HCT116 (cell line): ENCODE measurements at regions not wholly inside any gene's neighbourhood (a gene's known extent, or its start where the extent isn't known, plus 50 kb on each side); places are given as distances from the start of the nearest gene placed in this dataset.

Experiments used
- ATAC-seq: fragments of 200-7000 bp; cut with Tn5 transposase; 2 replicates; pipeline ENCODE4 v1.9.1; 2020; ENCODE audit warnings: mild to moderate bottlenecking, moderate library complexity
- BruUV-seq: library from RNA; stranded (reverse); fragments of 400-500 nt; replicated peaks from 2 replicates; lab custom pipeline; 2021; lab: Mats Ljungman, UMichigan
- CTCF ChIA-PET: fragments of 300-600 bp; sonication (Branson Sonifier 250); formaldehyde crosslinking; loops from one replicate; lab custom pipeline; 2021; ENCODE audit warnings: antibody characterized with exemption; lab: Charles Lee
- POLR2A ChIA-PET: fragments of 300-600, 350-600 bp; sonication (Branson Sonifier 250); formaldehyde crosslinking; loops from one replicate; lab custom pipeline; 2021; ENCODE audit warnings: antibody characterized with exemption; lab: Charles Lee
- RAD21 ChIA-PET, 2 experiments: fragments of 300-600 bp; sonication (Branson Sonifier 250); formaldehyde crosslinking; loops; one replicate each; lab custom pipeline; 2023; ENCODE audit warnings: low total read pairs in 2 of 2; ENCODE audit not compliant: uncharacterized antibody in 2 of 2, unreplicated experiment in 2 of 2, low non-redundant PET in 1 of 2; lab: Charles Lee
- DNase-seq: peaks from one replicate; pipeline ENCODE4 v3.0.0-alpha.2; 2010; ENCODE audit warnings: low read depth, low spot score
- H2AFZ ChIP-seq: fragments of 200-600 bp; shearing (Covaris generic), sonication (generic); 2 replicates; pipeline ENCODE4 v1.6.1; 2017; ENCODE audit warnings: low read depth, mixed run types, mixed read lengths, antibody characterized with exemption, low read length; ENCODE audit not compliant: poor library complexity, severe bottlenecking
- H3K27ac ChIP-seq: 2 replicates; pipeline ENCODE4 v1.5.1; 2012; ENCODE audit warnings: low read depth, low read length
- H3K27me3 ChIP-seq: fragments of 200-600 bp; sonication (generic); 2 replicates; pipeline ENCODE4 v1.6.1; 2016; ENCODE audit warnings: mixed run types, low read length, mixed read lengths; ENCODE audit not compliant: insufficient read depth
- H3K36me3 ChIP-seq, 2 experiments: fragments of 200-500 bp in 1 of 2; fragments of 200-600 bp in 1 of 2; sonication (Bioruptor generic) in 1 of 2; sonication (generic) in 1 of 2; 2 replicates each; pipeline versions ENCODE4 v1.5.1 to v1.6.1; 2014 to 2016; ENCODE audit warnings: low read length in 2 of 2, inconsistent platforms in 1 of 2, mixed read lengths in 1 of 2, mixed run types in 1 of 2; ENCODE audit not compliant: insufficient read depth in 2 of 2, control insufficient read depth in 1 of 2
- H3K4me1 ChIP-seq, 2 experiments: fragments of 200-600 bp in 1 of 2; sonication (generic) in 1 of 2; 2 replicates each; pipeline versions ENCODE4 v1.5.1 to v1.6.1; 2012 to 2017; ENCODE audit warnings: low read length in 2 of 2, inconsistent platforms in 1 of 2, mild to moderate bottlenecking in 1 of 2, mixed read lengths in 1 of 2, mixed run types in 1 of 2, moderate library complexity in 1 of 2; ENCODE audit not compliant: insufficient read depth in 2 of 2, control insufficient read depth in 1 of 2
- H3K4me2 ChIP-seq: fragments of 200-600 bp; sonication (generic); 2 replicates; pipeline ENCODE4 v1.6.1; 2017; ENCODE audit warnings: mixed run types, low read length, mixed read lengths
- H3K4me3 ChIP-seq, 2 experiments: fragments of 200-600 bp in 1 of 2; sonication (generic) in 1 of 2; replicated peaks in 1 of 2; 2 replicates each; pipeline ENCODE4 v1.5.1; 2011 to 2016; ENCODE audit warnings: low read length in 2 of 2, control low read depth in 1 of 2, low read depth in 1 of 2, mild to moderate bottlenecking in 1 of 2, mixed read lengths in 1 of 2, mixed run types in 1 of 2
- H3K79me2 ChIP-seq: fragments of 200-600 bp; sonication (generic); 2 replicates; pipeline ENCODE4 v1.6.1; 2017; ENCODE audit warnings: mild to moderate bottlenecking, mixed run types, low read length, moderate library complexity, mixed read lengths; ENCODE audit not compliant: insufficient read depth
- H3K9ac ChIP-seq: fragments of 200-600 bp; sonication (generic); 2 replicates; pipeline ENCODE4 v1.6.1; 2016; ENCODE audit warnings: low read length, mixed read lengths
- H3K9me2 ChIP-seq: fragments of 200-600 bp; sonication (generic), shearing (Covaris generic); 2 replicates; pipeline ENCODE4 v1.6.1; 2017; ENCODE audit warnings: mixed run types, mild to moderate bottlenecking, moderate library complexity; ENCODE audit not compliant: insufficient read depth
- H3K9me3 ChIP-seq, 2 experiments: fragments of 200-500 bp in 1 of 2; fragments of 200-600 bp in 1 of 2; sonication (Bioruptor generic) in 1 of 2; sonication (generic) in 1 of 2; 2 replicates each; pipeline ENCODE4 v1.6.1; 2014 to 2017; ENCODE audit warnings: low read length in 2 of 2, mixed read lengths in 2 of 2, inconsistent platforms in 1 of 2, low read depth in 1 of 2, mild to moderate bottlenecking in 1 of 2, mixed run types in 1 of 2, moderate library complexity in 1 of 2; ENCODE audit not compliant: control insufficient read depth in 1 of 2, insufficient read depth in 1 of 2
- H4K20me1 ChIP-seq: fragments of 200-600 bp; sonication (generic), shearing (Covaris generic); 2 replicates; pipeline ENCODE4 v1.6.1; 2017; ENCODE audit warnings: mixed run types, mild to moderate bottlenecking, moderate library complexity; ENCODE audit not compliant: insufficient read depth
- CBX3 ChIP-seq: IDR thresholded peaks from 2 replicates; pipeline ENCODE4 v1.6.1; 2012; ENCODE audit warnings: low read depth
- CEBPB ChIP-seq: IDR thresholded peaks from 2 replicates; pipeline ENCODE4 v1.6.1; 2012; ENCODE audit warnings: low read depth
- EZH2 ChIP-seq: fragments of 200-600 bp; sonication (generic); IDR thresholded peaks from 2 replicates; pipeline ENCODE4 v1.6.1; 2017; ENCODE audit warnings: antibody characterized with exemption, mixed run types
- EZH2phosphoT487 ChIP-seq: fragments of 200-600 bp; IDR thresholded peaks from 2 replicates; pipeline ENCODE4 v1.6.1; 2018; ENCODE audit warnings: antibody characterized with exemption, borderline replicate concordance
- FOSL1 ChIP-seq: IDR thresholded peaks from 2 replicates; pipeline ENCODE4 v1.6.1; 2012; ENCODE audit warnings: low read depth
- JUND ChIP-seq: IDR thresholded peaks from 2 replicates; pipeline ENCODE4 v1.6.1; 2012
- POLR2A ChIP-seq: IDR thresholded peaks from 2 replicates; pipeline ENCODE4 v1.7.0; 2011; ENCODE audit warnings: borderline replicate concordance; ENCODE audit not compliant: insufficient read depth, insufficient read length; ENCODE audit errors: extremely low read depth
- POLR2AphosphoS5 ChIP-seq: IDR thresholded peaks from 2 replicates; pipeline ENCODE4 v1.6.1; 2011; ENCODE audit warnings: mild to moderate bottlenecking, low read depth, low read length, moderate library complexity
- RAD21 ChIP-seq: IDR thresholded peaks from 2 replicates; pipeline ENCODE4 v1.6.1; 2012; ENCODE audit warnings: low read depth, mild to moderate bottlenecking
- SIN3A ChIP-seq: IDR thresholded peaks from 2 replicates; pipeline ENCODE4 v1.6.1; 2012; ENCODE audit warnings: low read depth
- SP1 ChIP-seq: IDR thresholded peaks from 2 replicates; pipeline ENCODE4 v1.6.1; 2012; ENCODE audit warnings: low read depth
- SRF ChIP-seq: IDR thresholded peaks from 2 replicates; pipeline ENCODE4 v1.6.1; 2012; ENCODE audit warnings: low read depth
- YY1 ChIP-seq: IDR thresholded peaks from 2 replicates; pipeline ENCODE4 v1.6.1; 2011; ENCODE audit warnings: low read length, low read depth, moderate library complexity, mild to moderate bottlenecking; ENCODE audit not compliant: insufficient replicate concordance; ENCODE audit errors: extremely low read depth
- ZFX ChIP-seq: fragments of 450-650 bp; IDR thresholded peaks from 2 replicates; pipeline ENCODE4 v1.6.1; 2017
- ZNF274 ChIP-seq: fragments of 200-500 bp; sonication (Bioruptor generic); IDR thresholded peaks from 2 replicates; pipeline ENCODE4 v1.6.1; 2014; ENCODE audit warnings: mild to moderate bottlenecking, low read depth, low read length, inconsistent platforms
- intact Hi-C: fragments of 100-400 bp; cut with micrococcal nuclease; formaldehyde crosslinking; loops from 2 replicates; pipeline ENCODE4 v1.10.0; 2022
- TF ChIP-seq, protein P1 (sequence below): IDR thresholded peaks from 2 replicates; pipeline ENCODE4 v1.6.1; 2012

DNA sequence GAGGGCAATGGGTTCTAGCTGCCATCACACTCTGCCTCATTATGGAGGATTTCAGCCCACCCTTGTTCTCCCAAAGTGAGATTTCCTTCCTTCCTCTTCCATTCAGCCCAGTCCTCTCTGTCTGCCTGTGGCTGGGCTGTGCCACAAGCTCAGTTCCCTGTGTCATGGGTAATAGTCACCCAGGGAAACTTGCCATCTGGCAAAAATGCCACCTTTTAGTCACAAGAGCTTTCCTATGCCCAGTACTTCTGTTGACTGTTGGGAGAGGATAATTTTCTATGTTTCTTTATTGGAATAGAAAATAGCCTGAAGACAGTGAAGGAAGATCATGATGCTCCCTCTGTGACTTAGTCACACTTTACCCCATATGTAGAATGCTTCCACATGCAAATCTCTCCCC, 71.4 kb downstream of the TLR4 start:
- no peaks in the 10 kb centered on the region for H4K20me1 ChIP-seq
- H3K79me2 ChIP-seq = no peaks in the 10 kb centered on the region
- no peaks in the 10 kb centered on the region for H3K4me1 ChIP-seq
- H3K27ac ChIP-seq = no peak overlapping the region
- ATAC-seq (no peak), DNase-seq (no peak)
- no peaks in the 10 kb centered on the region for H3K36me3 ChIP-seq
- RAD21 ChIA-PET = no interaction called here
- H3K9ac ChIP-seq = no peak overlapping the region
- TF ChIP-seq POLR2A (no peak), YY1 (no peak), SP1 (no peak), ZFX (no peak), CBX3 (no peak), JUND (no peak), FOSL1 (no peak), SIN3A (no peak), RAD21 (no peak), EZH2 (no peak), POLR2AphosphoS5 (no peak), CEBPB (no peak), ZNF274 (no peak), EZH2phosphoT487 (no peak), SRF (no peak)
- TF ChIP-seq, protein P1, sequence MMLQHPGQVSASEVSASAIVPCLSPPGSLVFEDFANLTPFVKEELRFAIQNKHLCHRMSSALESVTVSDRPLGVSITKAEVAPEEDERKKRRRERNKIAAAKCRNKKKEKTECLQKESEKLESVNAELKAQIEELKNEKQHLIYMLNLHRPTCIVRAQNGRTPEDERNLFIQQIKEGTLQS = no peak
- peaks cover 0 to 21% of the 10 kb centered on the region in 2 experiments; a peak in 2 of 4 replicates for H3K9me3 ChIP-seq
- intact Hi-C loops = no loop called here
- H2AFZ ChIP-seq = no peak overlapping the region
- no peaks in the 10 kb centered on the region for H3K27me3 ChIP-seq
- H3K4me3 ChIP-seq = no peak overlapping the region
- BruUV-seq = no TSS peak
- POLR2A ChIA-PET = no interaction called here
- CTCF ChIA-PET = no interaction called here
- H3K9me2 ChIP-seq = no peaks in the 10 kb centered on the region
- no peak overlapping the region for H3K4me2 ChIP-seq
